GM10266 (cell line): ENCODE measurements at regions not wholly inside any gene's neighbourhood (a gene's known extent, or its start where the extent isn't known, plus 50 kb on each side); places are given as distances from the start of the nearest gene placed in this dataset.

Experiments
- DNase-seq: peaks from one replicate; pipeline ENCODE4 v3.0.0; 2012; ENCODE audit errors: extremely low spot score
- TF ChIP-seq, protein P1 (sequence below): IDR thresholded peaks from 2 replicates; pipeline ENCODE4 v1.5.1; 2012; ENCODE audit warnings: mild to moderate bottlenecking, low read depth; ENCODE audit not compliant: control insufficient read depth, insufficient read depth; ENCODE audit errors: missing control alignments

- no peak for DNase-seq
- TF ChIP-seq, protein P1, sequence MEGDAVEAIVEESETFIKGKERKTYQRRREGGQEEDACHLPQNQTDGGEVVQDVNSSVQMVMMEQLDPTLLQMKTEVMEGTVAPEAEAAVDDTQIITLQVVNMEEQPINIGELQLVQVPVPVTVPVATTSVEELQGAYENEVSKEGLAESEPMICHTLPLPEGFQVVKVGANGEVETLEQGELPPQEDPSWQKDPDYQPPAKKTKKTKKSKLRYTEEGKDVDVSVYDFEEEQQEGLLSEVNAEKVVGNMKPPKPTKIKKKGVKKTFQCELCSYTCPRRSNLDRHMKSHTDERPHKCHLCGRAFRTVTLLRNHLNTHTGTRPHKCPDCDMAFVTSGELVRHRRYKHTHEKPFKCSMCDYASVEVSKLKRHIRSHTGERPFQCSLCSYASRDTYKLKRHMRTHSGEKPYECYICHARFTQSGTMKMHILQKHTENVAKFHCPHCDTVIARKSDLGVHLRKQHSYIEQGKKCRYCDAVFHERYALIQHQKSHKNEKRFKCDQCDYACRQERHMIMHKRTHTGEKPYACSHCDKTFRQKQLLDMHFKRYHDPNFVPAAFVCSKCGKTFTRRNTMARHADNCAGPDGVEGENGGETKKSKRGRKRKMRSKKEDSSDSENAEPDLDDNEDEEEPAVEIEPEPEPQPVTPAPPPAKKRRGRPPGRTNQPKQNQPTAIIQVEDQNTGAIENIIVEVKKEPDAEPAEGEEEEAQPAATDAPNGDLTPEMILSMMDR, result no peak
Measured at GRCh38 chr11:98771791-98772190, 249.0 kb upstream of the CNTN5 start.

DNA sequence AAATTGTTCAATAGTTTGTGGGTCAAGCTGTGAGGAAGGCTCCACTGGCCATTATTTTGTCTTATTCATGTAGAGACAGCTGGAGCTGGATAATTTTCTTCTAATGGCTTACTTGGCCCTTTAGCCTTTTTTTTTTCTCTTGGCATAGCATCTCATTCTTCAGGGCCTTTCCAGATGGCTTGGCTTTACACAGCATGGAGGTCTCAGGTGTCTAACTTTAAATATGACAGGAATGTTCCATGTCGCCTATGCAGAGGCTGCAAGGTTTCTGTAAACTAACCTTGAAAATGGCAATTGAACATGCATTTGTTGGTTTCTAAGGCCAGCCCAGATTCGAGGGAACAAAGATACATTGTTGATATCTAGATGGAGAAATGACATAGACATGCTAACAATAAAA, 247.9 kb upstream of the CNTN5 start:
- DNase-seq, result no peak
- TF ChIP-seq, protein P1, result no peak

GRCh38 chr11:98793276-98793675, 227.5 kb upstream of the CNTN5 start:
- TF ChIP-seq, protein P1, result no peak
- DNase-seq, result no peak

- DNase-seq, result no peak
Measured at GRCh38 chr11:98798333-98798732, 222.4 kb upstream of the CNTN5 start.

GRCh38 chr11:98800696-98801095, 220.1 kb upstream of the CNTN5 start:
- DNase-seq, result no peak
- TF ChIP-seq, protein P1, result no peak

More at GRCh38 chr11:98798333-98798732, 222.4 kb upstream of the CNTN5 start:
- TF ChIP-seq, protein P1, result no peak

DNA sequence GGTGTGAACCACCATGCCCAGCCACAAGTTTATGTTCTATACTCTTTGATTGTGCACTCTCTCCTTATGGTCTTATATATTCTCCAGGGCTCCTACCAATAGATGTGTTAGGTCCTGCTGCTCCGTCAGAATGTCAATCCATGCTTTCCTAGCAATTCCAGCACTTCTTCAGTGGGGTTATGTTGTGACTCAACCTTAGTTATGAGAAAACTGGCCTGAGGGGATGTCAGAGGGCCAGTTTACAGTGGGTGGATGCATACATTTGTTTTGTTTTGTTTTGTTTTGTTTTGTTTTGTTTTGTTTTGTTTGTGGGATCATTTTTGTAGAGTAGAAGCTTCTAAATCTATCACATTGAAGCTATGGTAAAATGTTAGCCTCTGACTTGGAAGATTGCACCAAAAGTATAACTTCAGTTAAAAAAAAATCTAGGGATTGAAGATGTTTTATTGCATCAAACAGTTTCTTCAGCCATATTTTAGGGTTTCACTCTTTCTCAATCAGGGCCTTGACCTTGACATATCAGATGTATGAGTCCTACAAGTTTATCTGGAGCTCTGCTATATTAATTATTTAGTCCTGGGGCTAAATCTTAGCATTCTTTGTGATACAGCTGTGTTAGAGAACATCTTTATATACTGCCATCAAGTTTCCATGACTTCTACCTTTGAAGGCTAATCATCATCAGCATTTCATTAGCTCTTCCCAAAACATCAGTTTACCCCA, 191.6 kb upstream of the CNTN5 start:
- DNase-seq, result no peak
- TF ChIP-seq, protein P1, result no peak

- DNase-seq, result no peak
- TF ChIP-seq, protein P1, result no peak
Measured at GRCh38 chr11:98829971-98830370, 190.8 kb upstream of the CNTN5 start.
